GM19468 (cell line): ENCODE measurements at regions not wholly inside any gene's neighbourhood (a gene's known extent, or its start where the extent isn't known, plus 50 kb on each side); places are given as distances from the start of the nearest gene placed in this dataset.

Experiments used
- ATAC-seq: cut with Tn5 transposase; IDR thresholded peaks from one replicate; pipeline ENCODE4 v1.9.1; 2021; ENCODE audit warnings: mild to moderate bottlenecking, moderate library complexity, moderate number of reproducible peaks; ENCODE audit not compliant: unreplicated experiment; ENCODE audit errors: extremely low read depth

GRCh38 chr17:70763018-70763417, 593.7 kb downstream of the KCNJ2 start:
- ATAC-seq, result no peak

GRCh38 chr17:70767102-70767701, 597.9 kb downstream of the KCNJ2 start:
- ATAC-seq, result no peak

- no peak for ATAC-seq
Measured at GRCh38 chr17:70769956-70770355, 600.6 kb downstream of the KCNJ2 start.

- no peak for ATAC-seq
Measured at GRCh38 chr17:70771804-70772386, 602.6 kb downstream of the KCNJ2 start.

- no peak for ATAC-seq
Measured at GRCh38 chr17:70772761-70773160, 603.4 kb downstream of the KCNJ2 start.

GRCh38 chr17:70773258-70773657, 603.9 kb downstream of the KCNJ2 start:
- ATAC-seq, result no peak

GRCh38 chr17:70774339-70775117, 605.2 kb downstream of the KCNJ2 start:
- ATAC-seq, result no peak

- ATAC-seq, result no peak
Measured at GRCh38 chr17:70775679-70776078, 606.3 kb downstream of the KCNJ2 start.

GRCh38 chr17:70776441-70776840, 607.1 kb downstream of the KCNJ2 start:
- no peak for ATAC-seq

- ATAC-seq, result no peak
Measured at GRCh38 chr17:70780031-70780430, 610.7 kb downstream of the KCNJ2 start.

- ATAC-seq, result no peak
Measured at GRCh38 chr17:70786081-70786480, 616.7 kb downstream of the KCNJ2 start.

GRCh38 chr17:70787721-70788300, 618.5 kb downstream of the KCNJ2 start:
- no peak for ATAC-seq

- ATAC-seq, result no peak
Measured at GRCh38 chr17:70791748-70792443, 622.6 kb downstream of the KCNJ2 start.

- no peak for ATAC-seq
Measured at GRCh38 chr17:70794738-70795137, 625.4 kb downstream of the KCNJ2 start.

GRCh38 chr17:70795620-70796019, 626.3 kb downstream of the KCNJ2 start:
- ATAC-seq, result no peak

GRCh38 chr17:70796757-70797156, 627.4 kb downstream of the KCNJ2 start:
- no peak for ATAC-seq

GRCh38 chr17:70797166-70797565, 627.8 kb downstream of the KCNJ2 start:
- no peak for ATAC-seq

- no peak for ATAC-seq
Measured at GRCh38 chr17:70804161-70804560, 634.8 kb downstream of the KCNJ2 start.

GRCh38 chr17:70808596-70808995, 639.3 kb downstream of the KCNJ2 start:
- ATAC-seq, result no peak

GRCh38 chr17:70810609-70811008, 641.3 kb downstream of the KCNJ2 start:
- no peak for ATAC-seq
